ENCODE measurements at regions not wholly inside any gene's neighbourhood (a gene's known extent, or its start where the extent isn't known, plus 50 kb on each side); places are given as distances from the start of the nearest gene placed in this dataset.

GRCh38 chr2:57720728-57721627 is 325.6 kb upstream of the VRK2 start:
- Histone ChIP-seq H3K4me1 (peaks cover 0 to 5% (median 0%) of the 10 kb centered on the region in 3 donors), H3K4me3 (peak overlapping the region in 1 of 4 donors; percentile 34), H3K36me3 (no peaks in the 10 kb centered on the region), H3K27ac (no peak overlapping the region), H3K27me3 (no peaks in the 10 kb centered on the region), H3K9me3 (no peaks in the 10 kb centered on the region)
- 25 to 33% methylated on average over 12 to 14 of the region's 16 CpGs for WGBS, 2 donors
- intact Hi-C loops (cut with DNase I), result no loop called here
- TF ChIP-seq, protein P1, sequence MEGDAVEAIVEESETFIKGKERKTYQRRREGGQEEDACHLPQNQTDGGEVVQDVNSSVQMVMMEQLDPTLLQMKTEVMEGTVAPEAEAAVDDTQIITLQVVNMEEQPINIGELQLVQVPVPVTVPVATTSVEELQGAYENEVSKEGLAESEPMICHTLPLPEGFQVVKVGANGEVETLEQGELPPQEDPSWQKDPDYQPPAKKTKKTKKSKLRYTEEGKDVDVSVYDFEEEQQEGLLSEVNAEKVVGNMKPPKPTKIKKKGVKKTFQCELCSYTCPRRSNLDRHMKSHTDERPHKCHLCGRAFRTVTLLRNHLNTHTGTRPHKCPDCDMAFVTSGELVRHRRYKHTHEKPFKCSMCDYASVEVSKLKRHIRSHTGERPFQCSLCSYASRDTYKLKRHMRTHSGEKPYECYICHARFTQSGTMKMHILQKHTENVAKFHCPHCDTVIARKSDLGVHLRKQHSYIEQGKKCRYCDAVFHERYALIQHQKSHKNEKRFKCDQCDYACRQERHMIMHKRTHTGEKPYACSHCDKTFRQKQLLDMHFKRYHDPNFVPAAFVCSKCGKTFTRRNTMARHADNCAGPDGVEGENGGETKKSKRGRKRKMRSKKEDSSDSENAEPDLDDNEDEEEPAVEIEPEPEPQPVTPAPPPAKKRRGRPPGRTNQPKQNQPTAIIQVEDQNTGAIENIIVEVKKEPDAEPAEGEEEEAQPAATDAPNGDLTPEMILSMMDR (IDR thresholded peaks at IDR 0.05), result peak in 5 of 6 experiments; percentile 23 to 57 (median 45)
- no peak for TF ChIP-seq POLR2A (IDR thresholded peaks at IDR 0.05)
- no peak for DNase-seq

DNA sequence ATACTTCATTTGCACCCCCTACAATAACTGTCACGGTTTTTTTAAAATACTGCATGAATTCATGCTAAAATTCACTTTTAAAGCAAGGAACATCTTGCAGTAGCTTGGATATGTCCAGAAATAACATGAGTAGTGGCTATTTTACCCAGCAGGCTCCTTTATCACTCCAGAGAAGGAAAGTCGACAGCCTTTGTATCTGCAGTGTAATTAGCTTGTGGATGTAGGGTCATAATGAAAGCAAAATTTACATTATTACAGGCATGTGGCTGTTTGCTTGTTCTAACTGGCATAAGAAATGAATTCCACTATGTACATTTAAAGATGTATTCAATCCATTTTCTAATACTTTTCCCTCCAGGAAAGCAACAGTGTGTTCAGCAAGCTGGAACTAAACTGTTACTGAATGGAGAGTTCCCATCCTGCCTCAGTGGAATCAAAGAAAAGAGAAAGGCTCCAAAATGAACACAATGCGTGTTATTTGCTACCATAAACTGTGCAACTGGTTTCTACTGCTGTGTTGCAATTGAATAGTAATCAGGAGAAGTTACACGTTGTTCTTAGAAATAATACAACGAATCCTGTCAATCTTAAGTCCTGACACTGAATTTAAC is 321.2 kb upstream of the VRK2 start:
- Histone ChIP-seq H3K27me3 (no peaks in the 10 kb centered on the region), H3K36me3 (no peaks in the 10 kb centered on the region), H3K4me3 (no peak overlapping the region), H3K9me3 (no peaks in the 10 kb centered on the region), H3K4me1 (peaks cover 0 to 5% (median 0%) of the 10 kb centered on the region in 3 donors), H3K27ac (no peak overlapping the region)
- no peak for TF ChIP-seq POLR2A (IDR thresholded peaks at IDR 0.05)
- TF ChIP-seq, protein P1 (IDR thresholded peaks at IDR 0.05), result no peak
- DNase-seq, result no peak
- WGBS, 2 donors, result 55 to 76% methylated on average over 5 of the region's 5 CpGs
- intact Hi-C loops (cut with DNase I), result no loop called here

- no peak overlapping the region for H3K4me3 ChIP-seq
- H3K27ac ChIP-seq, result no peak overlapping the region
- WGBS, 2 donors, result 36 to 49% methylated on average over 4 of the region's 4 CpGs
- intact Hi-C loops (cut with DNase I), result no loop called here
- TF ChIP-seq POLR2A (IDR thresholded peaks at IDR 0.05), result no peak
- TF ChIP-seq, protein P1 (IDR thresholded peaks at IDR 0.05), result no peak
- H3K4me1 ChIP-seq, result no peaks in the 10 kb centered on the region
- DNase-seq, result no peak
- no peaks in the 10 kb centered on the region for H3K9me3 ChIP-seq
- no peaks in the 10 kb centered on the region for H3K36me3 ChIP-seq
- H3K27me3 ChIP-seq, result no peaks in the 10 kb centered on the region
Measured at GRCh38 chr2:57726294-57726693, 320.3 kb upstream of the VRK2 start.

DNA sequence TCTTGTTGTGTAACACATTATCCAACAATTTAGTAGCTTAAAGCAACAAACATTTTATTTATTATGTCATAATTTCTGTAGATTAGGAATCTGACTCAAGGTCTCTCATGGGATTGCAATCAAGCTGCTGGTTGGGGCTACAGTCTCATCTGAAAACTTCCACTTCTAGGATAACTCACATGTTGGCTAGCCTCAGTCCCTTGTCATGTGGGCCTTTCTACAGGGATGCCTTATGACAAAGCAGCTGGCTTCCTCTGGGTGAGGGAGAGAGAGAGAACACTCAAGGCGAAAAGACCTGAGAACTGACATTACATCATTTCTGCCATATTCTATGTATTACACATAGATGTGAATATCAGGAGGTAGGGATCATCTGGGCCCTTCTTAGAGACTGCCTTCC is 317.9 kb upstream of the VRK2 start:
- no peaks in the 10 kb centered on the region for H3K36me3 ChIP-seq
- DNase-seq, result no peak

DNA sequence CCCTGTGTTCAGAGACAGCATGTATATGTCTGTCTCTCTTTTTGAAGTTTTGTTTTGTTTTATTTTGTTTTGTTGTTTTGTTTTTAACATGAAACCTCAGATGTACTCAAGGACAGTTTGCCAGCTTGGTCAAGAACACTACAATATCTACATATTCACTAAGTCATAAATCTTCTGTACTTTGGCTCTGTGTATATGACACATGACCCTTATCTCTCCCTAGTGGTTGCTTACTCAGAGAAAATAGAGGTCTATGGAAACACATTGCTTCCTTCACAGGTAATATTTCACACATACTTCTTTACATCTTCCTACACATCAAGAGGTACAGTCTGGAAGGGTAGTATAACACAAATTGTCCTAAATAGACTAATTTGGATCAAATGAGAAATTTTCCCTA is 312.6 kb upstream of the VRK2 start:
- no peaks in the 10 kb centered on the region for H3K4me1 ChIP-seq
- H3K27me3 ChIP-seq, result no peaks in the 10 kb centered on the region
- no peak for TF ChIP-seq POLR2A (IDR thresholded peaks at IDR 0.05)
- TF ChIP-seq, protein P1 (IDR thresholded peaks at IDR 0.05), result no peak
- H3K9me3 ChIP-seq, result no peaks in the 10 kb centered on the region
- H3K27ac ChIP-seq, result no peak overlapping the region
- H3K36me3 ChIP-seq, result no peaks in the 10 kb centered on the region
- H3K4me3 ChIP-seq, result no peak overlapping the region
- intact Hi-C loops (cut with DNase I), result no loop called here
- DNase-seq, result no peak

More for the DNA sequence above, 317.9 kb upstream of the VRK2 start:
- H3K27me3 ChIP-seq, result no peaks in the 10 kb centered on the region
- H3K9me3 ChIP-seq, result no peaks in the 10 kb centered on the region
- no peaks in the 10 kb centered on the region for H3K4me1 ChIP-seq
- no peak overlapping the region for H3K4me3 ChIP-seq
- intact Hi-C loops (cut with DNase I), result no loop called here
- no peak for TF ChIP-seq POLR2A (IDR thresholded peaks at IDR 0.05)
- TF ChIP-seq, protein P1 (IDR thresholded peaks at IDR 0.05), result no peak
- H3K27ac ChIP-seq, result no peak overlapping the region
- WGBS, 2 donors, result 88 to 100% methylated on average over 1 of the region's 1 CpG

Data from esophagus squamous epithelium (tissue), 5 donors.